ENCODE measurements at regions not wholly inside any gene's neighbourhood (a gene's known extent, or its start where the extent isn't known, plus 50 kb on each side); places are given as distances from the start of the nearest gene placed in this dataset.

GRCh38 chr2:149885946-149886345 is 298.4 kb upstream of the MMADHC start:
- Histone ChIP-seq H3K27me3 (ENCODE audit: insufficient read depth, low read depth) (no peaks in the 10 kb centered on the region), H3F3A (ENCODE audit: insufficient read depth, low read depth) (no peaks in the 10 kb centered on the region), H4K20me1 (ENCODE audit: insufficient read depth) (no peaks in the 10 kb centered on the region), H3K4me1 (replicated peaks; ENCODE audit: insufficient read depth) (no peaks in the 10 kb centered on the region), H3K27ac (no peak overlapping the region), H2AFZ (no peak overlapping the region), H3K9me3 (ENCODE audit: insufficient read depth, low read depth) (no peaks in the 10 kb centered on the region), H3K79me2 (ENCODE audit: low read depth) (no peaks in the 10 kb centered on the region), H3K4me3 (no peak overlapping the region), H3K9me2 (ENCODE audit: insufficient read depth) (no peaks in the 10 kb centered on the region), H3K36me3 (ENCODE audit: low read depth) (no peaks in the 10 kb centered on the region), H3K4me2 (no peak overlapping the region)
- intact Hi-C loops (cut with micrococcal nuclease; ENCODE audit: unreplicated experiment): no loop called here
- TF ChIP-seq EZH2 (IDR thresholded peaks at IDR 0.05; ENCODE audit: low read depth): no peak
- no peak for TF ChIP-seq CTCF (conservative IDR thresholded peaks at IDR 0.05)
- ChIA-PET CTCF (no interaction called here), POLR2A (ENCODE audit: unreplicated experiment) (no interaction called here)
- BruUV-seq (replicated peaks): no TSS peak
- DNase-seq: no peak

GRCh38 chr2:149885468-149885867 is 297.9 kb upstream of the MMADHC start:
- no TSS peak for BruUV-seq (replicated peaks)
- Histone ChIP-seq H2AFZ (no peak overlapping the region), H3K4me2 (no peak overlapping the region), H3K9me3 (ENCODE audit: insufficient read depth, low read depth) (no peaks in the 10 kb centered on the region), H3K36me3 (ENCODE audit: low read depth) (no peaks in the 10 kb centered on the region), H3K79me2 (ENCODE audit: low read depth) (no peaks in the 10 kb centered on the region), H4K20me1 (ENCODE audit: insufficient read depth) (no peaks in the 10 kb centered on the region), H3F3A (ENCODE audit: insufficient read depth, low read depth) (no peaks in the 10 kb centered on the region), H3K4me1 (replicated peaks; ENCODE audit: insufficient read depth) (no peaks in the 10 kb centered on the region), H3K27ac (no peak overlapping the region), H3K27me3 (ENCODE audit: insufficient read depth, low read depth) (no peaks in the 10 kb centered on the region), H3K4me3 (no peak overlapping the region), H3K9me2 (ENCODE audit: insufficient read depth) (no peaks in the 10 kb centered on the region)
- no peak for DNase-seq
- intact Hi-C loops (cut with micrococcal nuclease; ENCODE audit: unreplicated experiment): no loop called here
- TF ChIP-seq CTCF (conservative IDR thresholded peaks at IDR 0.05): no peak
- no peak for TF ChIP-seq EZH2 (IDR thresholded peaks at IDR 0.05; ENCODE audit: low read depth)
- ChIA-PET POLR2A (ENCODE audit: unreplicated experiment) (interaction anchor here (0.7 kb wide), 1 partner anchor 758 kb away, joined by 4 read pairs; no protein-coding TSS in a partner anchor), CTCF (interaction anchor here (0.5 kb wide), 1 partner anchor 807 kb away, joined by 4 read pairs; no protein-coding TSS in a partner anchor)

- ChIA-PET CTCF (interaction anchor here (0.5 kb wide), 2 partner anchors 88 to 808 kb away, joined by 3 to 4 read pairs; no protein-coding TSS in a partner anchor), POLR2A (ENCODE audit: unreplicated experiment) (interaction anchor here (0.7 kb wide), 1 partner anchor 759 kb away, joined by 4 read pairs; no protein-coding TSS in a partner anchor)
- intact Hi-C loops (cut with micrococcal nuclease; ENCODE audit: unreplicated experiment): no loop called here
- H3K4me1 ChIP-seq (replicated peaks; ENCODE audit: insufficient read depth): no peaks in the 10 kb centered on the region
- H3K79me2 ChIP-seq (ENCODE audit: low read depth): no peaks in the 10 kb centered on the region
- H3K9me2 ChIP-seq (ENCODE audit: insufficient read depth): no peaks in the 10 kb centered on the region
- no TSS peak for BruUV-seq (replicated peaks)
- no peaks in the 10 kb centered on the region for H3K27me3 ChIP-seq (ENCODE audit: insufficient read depth, low read depth)
- H3K9me3 ChIP-seq (ENCODE audit: insufficient read depth, low read depth): no peaks in the 10 kb centered on the region
- H3F3A ChIP-seq (ENCODE audit: insufficient read depth, low read depth): no peaks in the 10 kb centered on the region
- no peak overlapping the region for H3K4me3 ChIP-seq
- no peak overlapping the region for H3K4me2 ChIP-seq
- TF ChIP-seq CTCF (conservative IDR thresholded peaks at IDR 0.05) (no peak), EZH2 (IDR thresholded peaks at IDR 0.05; ENCODE audit: low read depth) (no peak)
- no peak overlapping the region for H2AFZ ChIP-seq
- no peak for DNase-seq
- no peaks in the 10 kb centered on the region for H4K20me1 ChIP-seq (ENCODE audit: insufficient read depth)
- no peak overlapping the region for H3K27ac ChIP-seq
- H3K36me3 ChIP-seq (ENCODE audit: low read depth): no peaks in the 10 kb centered on the region
These were observed 297.3 kb upstream of the MMADHC start for GRCh38 chr2:149884871-149885270.

Data from PC-9 (cell line).